ENCODE measurements at regions not wholly inside any gene's neighbourhood (a gene's known extent, or its start where the extent isn't known, plus 50 kb on each side); places are given as distances from the start of the nearest gene placed in this dataset.

- no peak overlapping the region for H2AFZ ChIP-seq
- no peak for ATAC-seq
- no peaks in the 10 kb centered on the region for H3K36me3 ChIP-seq (ENCODE audit: insufficient read depth)
- no peaks in the 10 kb centered on the region for H3F3A ChIP-seq (replicated peaks; ENCODE audit: low read depth)
- H3K4me3 Mint-ChIP-seq, result no peak overlapping the region
- no peak for TF ChIP-seq REST (IDR thresholded peaks at IDR 0.05; ENCODE audit: unreplicated experiment)
- TF ChIP-seq STAT1 (IDR thresholded peaks at IDR 0.05; ENCODE audit: unreplicated experiment), result no peak
- no peak overlapping the region for H3K4me2 ChIP-seq
- no peaks in the 10 kb centered on the region for H3K4me1 ChIP-seq (ENCODE audit: insufficient read depth)
- no peaks in the 10 kb centered on the region for H3K4me1 Mint-ChIP-seq
- H3K27me3 ChIP-seq (ENCODE audit: insufficient read depth), result no peaks in the 10 kb centered on the region
- no peaks in the 10 kb centered on the region for H4K20me1 ChIP-seq (replicated peaks; ENCODE audit: insufficient read depth)
- no peaks in the 10 kb centered on the region for H3K79me2 ChIP-seq (replicated peaks; ENCODE audit: insufficient read depth)
- H3K9me3 Mint-ChIP-seq, result peaks cover 10% of the 10 kb centered on the region; the same call in 2 of the 3 replicates
- no peak overlapping the region for H3K27ac ChIP-seq (ENCODE audit: low read depth)
- no peaks in the 10 kb centered on the region for H3K9me2 ChIP-seq (ENCODE audit: insufficient read depth)
- H3K4me3 ChIP-seq, result no peak overlapping the region
- peaks cover 3% of the 10 kb centered on the region; the same call in 1 of the 3 replicates for H3K36me3 Mint-ChIP-seq (ENCODE audit: low read depth)
- DNase-seq (ENCODE audit: low spot score), result no peak
- H3K27ac Mint-ChIP-seq, result no peak overlapping the region
- no peaks in the 10 kb centered on the region for H3K27me3 Mint-ChIP-seq (ENCODE audit: insufficient read depth, low read depth, poor library complexity)
Measured at GRCh38 chr14:84131924-84132323, 1398.0 kb upstream of the FLRT2 start.

GRCh38 chr14:84144166-84144565 lies 1385.8 kb upstream of the FLRT2 start:
- Histone ChIP-seq H3K36me3 (ENCODE audit: insufficient read depth) (no peaks in the 10 kb centered on the region), H3K27ac (ENCODE audit: low read depth) (no peak overlapping the region), H3F3A (replicated peaks; ENCODE audit: low read depth) (no peaks in the 10 kb centered on the region), H3K9me2 (ENCODE audit: insufficient read depth) (peaks cover 7% of the 10 kb centered on the region; the same call in 1 of the 2 replicates), H3K79me2 (replicated peaks; ENCODE audit: insufficient read depth) (no peaks in the 10 kb centered on the region), H3K4me3 (no peak overlapping the region), H3K4me1 (ENCODE audit: insufficient read depth) (no peaks in the 10 kb centered on the region), H2AFZ (no peak overlapping the region), H3K4me2 (no peak overlapping the region), H3K27me3 (ENCODE audit: insufficient read depth) (no peaks in the 10 kb centered on the region), H4K20me1 (replicated peaks; ENCODE audit: insufficient read depth) (no peaks in the 10 kb centered on the region)
- ATAC-seq (no peak), DNase-seq (ENCODE audit: low spot score) (no peak)
- Mint-ChIP-seq H3K27me3 (ENCODE audit: insufficient read depth, low read depth, poor library complexity) (no peaks in the 10 kb centered on the region), H3K27ac (no peak overlapping the region), H3K9me3 (peaks cover 2% of the 10 kb centered on the region; the same call in 2 of the 3 replicates), H3K4me1 (no peaks in the 10 kb centered on the region), H3K4me3 (no peak overlapping the region), H3K36me3 (ENCODE audit: low read depth) (no peaks in the 10 kb centered on the region)
- TF ChIP-seq EZH2 (IDR thresholded peaks at IDR 0.05; ENCODE audit: low read depth, unreplicated experiment), result no peak
- TF ChIP-seq POLR2AphosphoS5 (IDR thresholded peaks at IDR 0.05; ENCODE audit: low read depth), result no peak

GRCh38 chr14:84152452-84152851 lies 1377.5 kb upstream of the FLRT2 start:
- H3K36me3 Mint-ChIP-seq (ENCODE audit: low read depth), result no peaks in the 10 kb centered on the region
- Histone ChIP-seq H3K27me3 (ENCODE audit: insufficient read depth) (no peaks in the 10 kb centered on the region), H3K36me3 (ENCODE audit: insufficient read depth) (no peaks in the 10 kb centered on the region), H3K4me3 (no peak overlapping the region), H3K79me2 (replicated peaks; ENCODE audit: insufficient read depth) (no peaks in the 10 kb centered on the region), H3F3A (replicated peaks; ENCODE audit: low read depth) (no peaks in the 10 kb centered on the region), H3K9me2 (ENCODE audit: insufficient read depth) (no peaks in the 10 kb centered on the region), H3K27ac (ENCODE audit: low read depth) (no peak overlapping the region), H4K20me1 (replicated peaks; ENCODE audit: insufficient read depth) (no peaks in the 10 kb centered on the region), H3K4me1 (ENCODE audit: insufficient read depth) (no peaks in the 10 kb centered on the region), H3K4me2 (no peak overlapping the region), H2AFZ (0 out of 2 replicates have a peak overlapping the region, but pooled peaks have one; percentile 45)
- H3K4me3 Mint-ChIP-seq, result no peak overlapping the region
- no peak overlapping the region for H3K27ac Mint-ChIP-seq
- no peak for TF ChIP-seq CREB1 (CRISPR knock-in tag; IDR thresholded peaks at IDR 0.05; ENCODE audit: low read depth)
- no peak for TF ChIP-seq ZNF462 (CRISPR knock-in tag; IDR thresholded peaks at IDR 0.05)
- H3K4me1 Mint-ChIP-seq, result peaks cover 4% of the 10 kb centered on the region; the same call in 1 of the 3 replicates
- H3K27me3 Mint-ChIP-seq (ENCODE audit: insufficient read depth, low read depth, poor library complexity), result peaks cover 2% of the 10 kb centered on the region
- no peaks in the 10 kb centered on the region for H3K9me3 Mint-ChIP-seq
- DNase-seq (ENCODE audit: low spot score), result peak; percentile 2
- peak; percentile 35 for ATAC-seq

Data from GM23338 (cell line).